A204.1 (cell line): ENCODE measurements at regions not wholly inside any gene's neighbourhood (a gene's known extent, or its start where the extent isn't known, plus 50 kb on each side); places are given as distances from the start of the nearest gene placed in this dataset.

ENCODE experiments used
- FAIRE-seq: peaks from 2 replicates; lab custom pipeline; 2012; peaks lifted over from hg19 to GRCh38; lab: Jason Lieb, UNC

- FAIRE-seq: no peak
These were observed 250.6 kb downstream of the SAMD5 start for GRCh38 chr6:147759093-147759492.

DNA sequence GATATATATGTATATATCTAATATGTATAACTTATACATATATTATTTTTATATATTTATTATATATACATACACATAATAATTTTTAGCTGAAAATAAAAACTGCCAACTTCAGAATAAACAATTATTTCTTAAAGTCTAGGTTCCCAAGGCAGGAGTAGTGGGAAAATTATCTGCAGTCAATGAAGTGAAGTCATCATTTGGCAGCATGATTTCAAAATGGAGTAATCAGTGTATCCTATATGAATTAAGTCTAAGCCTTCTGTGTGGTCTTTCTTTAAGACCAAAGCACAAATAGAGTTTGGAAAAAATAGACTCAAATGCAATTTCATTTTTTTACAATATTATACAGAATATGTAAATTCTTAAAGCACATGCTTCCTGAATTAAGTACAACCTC is 251.0 kb downstream of the SAMD5 start:
- FAIRE-seq: no peak

GRCh38 chr6:147765541-147765940 is 257.1 kb downstream of the SAMD5 start:
- no peak for FAIRE-seq

GRCh38 chr6:147768969-147769368 is 260.5 kb downstream of the SAMD5 start:
- FAIRE-seq: no peak

DNA sequence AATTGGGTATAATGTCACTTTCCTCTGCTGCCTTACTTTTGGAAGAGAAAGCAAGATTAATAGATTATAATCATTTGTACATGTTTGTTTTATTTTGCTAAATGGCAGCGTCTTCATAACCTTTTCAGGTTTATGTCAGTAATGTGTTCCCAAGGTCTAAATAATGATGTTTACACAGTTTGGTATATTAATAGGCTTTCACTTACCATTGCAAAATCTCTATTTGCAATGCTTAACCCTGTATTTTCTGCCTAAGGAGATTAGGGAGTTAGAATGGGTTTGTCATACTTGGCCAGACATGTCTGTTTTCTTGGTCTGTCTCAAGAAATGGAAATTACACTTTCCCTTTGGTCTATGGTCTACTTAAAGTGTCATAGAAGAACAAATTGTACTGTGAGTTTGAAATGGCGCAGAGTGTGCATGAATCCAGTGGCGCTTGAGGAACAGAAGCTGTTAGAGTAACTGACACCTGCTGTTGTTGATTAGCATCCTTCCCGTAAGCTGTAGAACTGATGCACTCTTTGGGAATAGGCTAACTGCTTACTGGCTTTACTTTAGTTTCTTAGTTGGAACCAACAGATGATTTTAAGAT is 261.1 kb downstream of the SAMD5 start:
- FAIRE-seq: no peak

- no peak for FAIRE-seq
These were observed 261.7 kb downstream of the SAMD5 start for GRCh38 chr6:147770221-147770620.

- FAIRE-seq: no peak
These were observed 264.2 kb downstream of the SAMD5 start for GRCh38 chr6:147772724-147773123.

DNA sequence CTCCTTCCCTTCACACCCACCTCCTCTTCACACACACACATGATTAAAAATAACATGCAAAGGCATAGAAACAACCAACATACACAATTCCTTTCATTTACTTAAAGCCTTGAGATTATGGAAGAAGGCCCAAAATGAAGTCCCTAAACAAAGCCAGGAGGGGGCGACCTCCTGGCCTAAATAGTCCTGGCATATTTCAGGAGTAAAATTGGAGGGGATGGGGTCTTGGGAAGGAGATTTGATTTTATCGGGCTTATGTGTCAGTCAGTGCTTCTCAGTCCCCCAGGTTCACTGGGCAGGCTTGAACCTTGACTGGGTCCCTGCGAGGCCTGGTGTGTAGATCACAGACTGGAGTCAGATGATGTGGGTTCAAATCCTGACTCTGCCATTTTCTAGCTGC is 266.4 kb downstream of the SAMD5 start:
- FAIRE-seq: no peak

DNA sequence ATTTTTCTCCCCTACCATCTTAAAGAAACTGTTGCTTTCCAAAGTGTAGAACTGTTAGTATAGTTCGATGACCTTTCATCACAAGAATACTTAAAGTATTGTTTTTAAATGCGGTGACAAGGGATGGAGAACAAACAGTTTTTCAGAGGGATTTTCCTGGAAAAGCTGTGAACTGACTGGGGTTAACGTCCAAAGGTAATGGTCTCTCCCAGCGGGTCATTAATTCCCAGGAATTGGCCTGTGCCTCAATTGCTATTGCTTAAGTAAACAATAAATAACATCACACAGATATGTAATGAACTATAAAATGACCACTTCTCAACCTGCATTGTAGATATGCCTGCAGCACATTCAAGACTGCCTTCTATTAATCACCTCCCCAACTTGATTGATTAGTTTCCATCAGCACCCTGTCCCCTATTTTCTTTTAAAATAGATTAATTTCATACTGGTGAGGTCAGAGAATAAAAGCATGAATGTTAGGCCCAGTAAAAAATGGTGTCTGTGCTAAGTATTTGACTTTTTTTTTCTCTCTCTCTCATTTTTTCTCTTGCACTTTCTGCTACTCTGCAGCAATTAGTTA is 268.2 kb downstream of the SAMD5 start:
- FAIRE-seq: no peak

- FAIRE-seq: no peak
These were observed 271.1 kb downstream of the SAMD5 start for GRCh38 chr6:147779624-147780023.

- no peak for FAIRE-seq
These were observed 273.8 kb downstream of the SAMD5 start for GRCh38 chr6:147782302-147782701.

DNA sequence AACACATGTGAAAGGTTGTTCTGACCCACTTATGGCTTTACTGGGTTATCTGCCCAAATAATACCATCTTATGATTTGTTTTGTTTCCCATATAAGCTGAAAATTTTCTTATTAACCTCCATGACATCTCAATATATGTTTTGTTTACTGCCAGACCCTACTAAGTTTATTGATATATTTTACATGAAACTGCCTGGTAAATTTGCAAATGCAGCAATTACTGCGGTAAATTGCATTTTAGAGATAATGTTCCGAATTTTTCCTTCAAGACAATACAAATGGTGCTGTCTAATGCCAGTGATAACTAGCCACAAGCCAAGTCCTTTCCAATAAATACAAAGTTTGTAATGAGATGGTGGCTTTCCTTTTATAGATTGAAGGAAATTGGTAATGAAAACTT is 275.9 kb downstream of the SAMD5 start:
- no peak for FAIRE-seq

DNA sequence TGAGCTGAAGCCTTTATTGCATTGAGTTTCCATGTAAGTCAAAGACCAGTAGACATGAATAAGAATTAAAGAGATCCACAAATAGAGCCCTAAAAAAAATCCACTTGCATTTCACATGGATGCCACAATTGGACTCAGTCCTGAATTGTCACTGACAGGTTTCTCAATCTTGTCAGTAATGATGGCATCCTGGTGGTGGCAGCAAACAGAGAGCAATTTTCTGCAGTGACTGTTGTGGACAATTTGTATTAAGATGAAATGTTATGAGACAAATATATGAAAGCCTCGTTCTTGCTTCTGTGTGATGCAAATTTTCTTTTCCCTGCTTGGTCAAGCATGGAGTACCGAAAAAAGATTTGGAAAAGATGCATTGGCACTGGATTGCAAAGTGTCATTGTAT is 278.9 kb downstream of the SAMD5 start:
- FAIRE-seq: no peak

GRCh38 chr6:147789430-147789947 is 281.0 kb downstream of the SAMD5 start:
- FAIRE-seq: no peak

DNA sequence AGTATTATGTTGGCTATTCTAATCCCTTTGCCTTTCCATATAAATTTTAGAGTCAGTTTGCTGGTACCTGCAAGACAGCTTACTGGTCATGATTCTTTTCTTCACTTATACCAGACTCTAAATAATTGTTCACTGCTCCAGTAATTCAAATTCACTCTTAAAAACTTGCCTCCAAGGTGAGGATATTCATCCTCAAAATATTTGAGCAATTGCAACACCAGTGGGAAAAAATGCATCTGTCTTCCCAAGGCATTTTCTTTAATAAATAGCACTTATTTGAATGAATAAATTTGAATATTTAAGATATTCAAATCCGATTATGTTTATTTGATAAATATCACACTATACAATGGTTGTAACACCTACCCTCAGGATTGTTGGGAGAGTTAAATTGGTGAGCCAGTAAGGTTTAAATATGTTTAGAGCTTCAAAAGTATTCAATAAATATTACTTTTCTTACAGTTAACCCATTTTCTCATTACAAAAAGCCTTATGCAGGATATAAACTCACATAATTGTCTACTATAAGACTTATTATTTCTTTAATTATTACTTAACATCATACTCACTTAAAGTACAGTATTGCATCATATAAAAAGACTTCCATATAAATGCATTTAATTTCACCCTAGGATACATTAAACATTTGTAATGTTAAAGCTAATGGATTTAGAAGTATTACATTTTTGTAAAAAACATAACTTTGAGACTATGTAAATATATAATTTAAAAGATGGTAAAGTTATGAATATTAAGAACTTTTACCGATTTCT is 285.6 kb downstream of the SAMD5 start:
- FAIRE-seq: peak; percentile 75

DNA sequence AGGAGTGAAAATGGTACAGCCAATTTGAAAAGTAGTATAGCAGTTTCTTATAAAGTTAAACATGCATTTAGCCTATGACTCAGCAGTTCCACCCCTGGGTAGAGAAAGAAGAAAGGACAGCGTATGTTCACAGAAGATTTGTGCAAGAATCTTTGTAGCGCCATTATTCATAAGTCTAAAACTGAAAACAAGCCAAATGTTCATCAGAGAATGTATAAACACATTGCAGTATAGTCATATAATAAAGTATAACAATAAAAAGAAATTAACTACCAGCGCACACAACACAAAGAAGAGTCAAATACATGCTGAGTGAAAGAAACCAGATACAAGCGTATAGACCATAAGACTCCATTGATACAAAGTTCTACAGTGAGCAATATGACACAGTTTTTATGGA is 294.0 kb downstream of the SAMD5 start:
- FAIRE-seq: no peak

DNA sequence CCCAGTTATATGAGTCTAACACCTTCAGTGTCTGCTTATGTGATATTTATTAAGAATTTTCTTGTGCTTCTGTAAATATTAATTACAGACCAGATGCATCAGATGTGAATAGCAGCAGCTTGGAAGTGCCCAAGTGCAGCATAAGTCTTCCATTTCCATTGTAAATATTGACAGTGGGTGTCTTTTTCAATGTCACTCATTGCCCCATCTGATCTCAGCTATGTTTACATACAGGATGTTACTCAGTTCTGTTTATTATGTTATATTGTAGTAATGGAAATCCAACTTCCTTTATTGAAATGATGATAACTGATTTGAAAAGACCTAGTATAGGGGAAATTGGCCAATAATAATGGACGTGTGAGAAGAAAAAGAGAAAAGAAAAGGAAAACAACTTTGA is 296.7 kb downstream of the SAMD5 start:
- no peak for FAIRE-seq

- no peak for FAIRE-seq
These were observed 298.2 kb downstream of the SAMD5 start for GRCh38 chr6:147806697-147807096.

GRCh38 chr6:147808640-147809039 is 300.1 kb downstream of the SAMD5 start:
- no peak for FAIRE-seq

DNA sequence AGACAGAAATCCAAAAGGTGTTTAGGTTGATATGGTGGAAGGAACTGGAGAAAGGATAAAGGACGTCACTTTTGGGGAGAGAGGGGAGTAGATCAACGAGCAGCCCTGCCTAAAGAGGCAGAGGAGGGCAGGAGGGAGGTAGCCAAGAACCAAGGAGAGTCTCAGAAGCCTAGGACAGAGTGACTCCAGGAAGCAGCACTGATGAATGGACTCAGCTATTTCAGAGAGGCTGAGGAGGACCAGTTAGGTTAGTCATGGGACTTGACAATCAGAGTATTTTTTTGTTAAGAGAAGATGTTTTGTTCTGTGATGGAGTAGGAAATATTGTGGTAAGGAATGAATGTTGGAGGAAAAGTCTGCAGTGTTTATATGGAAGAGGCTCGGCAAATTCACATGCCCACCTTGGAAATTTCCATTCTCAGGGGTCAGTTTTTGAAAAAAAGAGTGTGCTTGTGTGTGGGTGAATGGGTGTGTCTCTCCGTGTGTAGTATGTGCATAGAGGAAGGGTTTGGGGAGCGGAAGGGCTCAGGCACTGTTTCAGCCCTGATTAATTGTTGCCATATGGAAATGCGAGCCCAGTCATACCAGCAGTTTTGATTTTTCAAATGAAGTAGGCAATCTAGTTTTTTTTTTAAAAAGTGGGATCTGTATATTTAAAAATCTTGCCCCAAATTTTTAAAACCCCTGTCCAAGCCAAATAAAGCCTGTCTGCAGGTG is 303.6 kb downstream of the SAMD5 start:
- FAIRE-seq: no peak

GRCh38 chr6:147817042-147817689 is 308.7 kb downstream of the SAMD5 start:
- no peak for FAIRE-seq

DNA sequence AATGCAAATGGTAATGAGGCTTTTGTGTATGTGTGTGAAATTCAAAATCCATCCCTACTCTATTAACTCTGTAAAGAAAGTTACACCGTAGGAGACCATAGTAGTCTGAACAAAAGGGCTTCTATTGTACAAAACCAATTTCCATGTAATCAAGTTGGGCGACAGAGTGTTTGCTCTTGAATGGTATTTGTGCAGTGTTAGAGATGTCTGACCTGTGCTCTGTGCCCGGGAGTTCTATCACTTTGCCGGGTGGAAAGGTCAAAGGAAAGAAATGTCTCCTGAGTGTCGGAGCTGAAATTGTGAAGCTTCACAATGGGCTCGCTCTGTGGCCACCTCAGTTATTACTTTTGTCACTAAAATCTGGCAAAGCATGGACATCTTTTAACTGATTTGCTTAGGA is 312.0 kb downstream of the SAMD5 start:
- no peak for FAIRE-seq
